ENCODE measurements at regions not wholly inside any gene's neighbourhood (a gene's known extent, or its start where the extent isn't known, plus 50 kb on each side); places are given as distances from the start of the nearest gene placed in this dataset.

DNA sequence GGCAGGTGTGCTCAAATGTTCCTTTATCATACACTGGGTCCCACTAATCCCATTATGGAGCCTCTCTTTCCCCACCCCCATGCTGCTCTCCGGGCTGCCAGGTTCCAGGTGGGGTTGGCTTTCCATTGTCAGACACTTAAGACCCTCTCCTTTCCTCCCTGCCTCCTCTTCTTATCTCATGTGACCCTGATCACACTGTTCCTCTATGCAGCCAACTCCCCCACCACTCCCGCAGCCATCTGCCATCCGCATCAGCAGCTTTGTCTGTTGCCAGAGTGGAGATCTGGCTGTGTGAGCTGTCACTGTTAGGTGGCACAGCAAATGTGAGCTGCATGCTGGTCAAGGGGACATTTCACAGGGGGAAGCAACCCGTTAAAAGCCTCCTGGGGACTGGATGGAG is 391.4 kb downstream of the TNS3 start:
- TF ChIP-seq, protein P1, sequence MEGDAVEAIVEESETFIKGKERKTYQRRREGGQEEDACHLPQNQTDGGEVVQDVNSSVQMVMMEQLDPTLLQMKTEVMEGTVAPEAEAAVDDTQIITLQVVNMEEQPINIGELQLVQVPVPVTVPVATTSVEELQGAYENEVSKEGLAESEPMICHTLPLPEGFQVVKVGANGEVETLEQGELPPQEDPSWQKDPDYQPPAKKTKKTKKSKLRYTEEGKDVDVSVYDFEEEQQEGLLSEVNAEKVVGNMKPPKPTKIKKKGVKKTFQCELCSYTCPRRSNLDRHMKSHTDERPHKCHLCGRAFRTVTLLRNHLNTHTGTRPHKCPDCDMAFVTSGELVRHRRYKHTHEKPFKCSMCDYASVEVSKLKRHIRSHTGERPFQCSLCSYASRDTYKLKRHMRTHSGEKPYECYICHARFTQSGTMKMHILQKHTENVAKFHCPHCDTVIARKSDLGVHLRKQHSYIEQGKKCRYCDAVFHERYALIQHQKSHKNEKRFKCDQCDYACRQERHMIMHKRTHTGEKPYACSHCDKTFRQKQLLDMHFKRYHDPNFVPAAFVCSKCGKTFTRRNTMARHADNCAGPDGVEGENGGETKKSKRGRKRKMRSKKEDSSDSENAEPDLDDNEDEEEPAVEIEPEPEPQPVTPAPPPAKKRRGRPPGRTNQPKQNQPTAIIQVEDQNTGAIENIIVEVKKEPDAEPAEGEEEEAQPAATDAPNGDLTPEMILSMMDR (IDR thresholded peaks at IDR 0.05) = no peak

DNA sequence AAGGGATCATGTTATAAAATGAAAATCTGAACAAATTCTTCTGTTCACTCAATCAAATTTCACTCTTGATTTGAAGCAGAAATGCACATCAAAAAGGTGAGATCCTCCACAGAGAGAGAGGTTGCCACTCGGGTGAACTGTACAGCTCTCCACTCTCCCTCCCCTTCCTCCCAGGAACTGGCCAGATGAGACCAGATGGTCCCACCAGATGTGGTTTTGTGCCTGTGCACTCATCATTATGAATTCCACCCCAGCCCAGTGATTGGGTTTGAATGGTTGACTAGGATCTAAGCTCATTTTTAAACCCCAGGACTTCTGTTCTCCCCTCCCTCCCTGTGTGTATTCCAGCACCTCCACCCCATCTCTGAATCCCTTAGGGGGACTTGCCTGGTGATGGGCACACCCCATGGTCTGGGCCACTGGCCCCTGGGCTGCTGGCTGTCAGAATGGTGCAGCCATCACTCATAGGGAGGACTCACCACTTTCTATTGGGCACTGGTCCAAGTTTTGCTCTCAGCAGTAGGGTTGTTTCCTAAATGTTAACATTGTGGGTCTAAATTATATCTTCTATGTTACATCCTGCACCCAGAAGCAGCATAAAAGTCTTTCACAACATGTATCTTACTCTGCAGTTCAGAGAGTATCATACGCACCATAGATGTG is 393.1 kb downstream of the TNS3 start:
- TF ChIP-seq, protein P1 (IDR thresholded peaks at IDR 0.05) = no peak

DNA sequence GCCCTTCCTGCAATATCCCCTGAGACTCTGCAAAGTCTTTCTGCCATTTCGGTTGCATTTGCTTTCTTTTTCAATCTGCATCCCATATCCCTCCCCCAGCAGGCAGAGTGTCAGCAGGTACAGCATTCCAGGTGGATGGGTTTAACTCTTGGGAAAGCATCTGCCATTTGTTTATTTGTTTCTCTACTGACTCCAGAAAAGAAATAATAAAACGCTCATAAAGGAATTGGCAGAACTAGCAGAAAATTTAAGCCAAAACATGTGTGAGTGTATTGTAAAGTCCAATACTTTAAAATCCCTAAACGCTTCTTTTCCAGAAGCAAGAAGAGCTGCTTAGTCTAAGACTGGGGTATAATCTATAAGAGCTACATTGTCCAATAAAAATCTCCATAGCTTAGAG is 393.8 kb downstream of the TNS3 start:
- TF ChIP-seq, protein P1 (IDR thresholded peaks at IDR 0.05) = no peak

DNA sequence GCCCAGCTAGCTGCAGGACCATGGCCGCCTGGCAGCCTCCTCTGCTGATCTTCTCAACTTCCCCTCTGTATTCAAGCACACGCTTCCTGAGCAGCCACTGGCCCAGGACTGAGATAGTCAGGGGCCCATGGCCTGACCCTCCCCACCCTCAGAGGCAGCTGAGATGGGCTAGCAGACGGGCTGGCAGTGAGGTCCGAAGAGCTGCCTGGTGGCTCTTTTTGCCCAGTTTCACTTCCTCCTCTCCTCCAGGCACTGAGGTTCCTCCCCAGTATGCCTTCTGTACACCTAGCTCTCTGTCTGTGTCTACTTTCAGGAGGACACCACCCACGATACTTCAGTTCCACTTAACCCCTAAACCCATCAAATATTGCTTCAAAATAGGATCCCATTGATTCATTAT is 395.6 kb downstream of the TNS3 start:
- TF ChIP-seq, protein P1 (IDR thresholded peaks at IDR 0.05) = no peak

DNA sequence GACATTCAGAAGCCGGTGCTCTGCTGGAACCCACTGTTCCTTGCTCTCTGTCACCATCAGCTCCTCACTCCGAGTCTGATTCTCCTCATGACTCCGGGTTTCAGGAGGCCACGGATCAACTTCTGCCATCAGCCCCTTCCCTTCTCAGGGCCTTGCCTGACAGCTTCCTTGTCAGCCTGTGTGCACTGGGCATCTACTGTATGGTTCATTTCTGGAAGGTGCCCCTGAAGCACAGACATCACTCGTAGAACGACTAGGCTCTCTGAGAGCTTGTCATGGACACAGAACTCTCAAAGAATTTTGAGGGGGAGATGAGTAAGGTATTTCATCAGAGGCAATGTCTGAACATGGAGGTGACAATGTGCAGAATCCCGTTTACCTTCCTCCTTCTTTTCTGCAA is 396.1 kb downstream of the TNS3 start:
- TF ChIP-seq, protein P1 (IDR thresholded peaks at IDR 0.05) = no peak

DNA sequence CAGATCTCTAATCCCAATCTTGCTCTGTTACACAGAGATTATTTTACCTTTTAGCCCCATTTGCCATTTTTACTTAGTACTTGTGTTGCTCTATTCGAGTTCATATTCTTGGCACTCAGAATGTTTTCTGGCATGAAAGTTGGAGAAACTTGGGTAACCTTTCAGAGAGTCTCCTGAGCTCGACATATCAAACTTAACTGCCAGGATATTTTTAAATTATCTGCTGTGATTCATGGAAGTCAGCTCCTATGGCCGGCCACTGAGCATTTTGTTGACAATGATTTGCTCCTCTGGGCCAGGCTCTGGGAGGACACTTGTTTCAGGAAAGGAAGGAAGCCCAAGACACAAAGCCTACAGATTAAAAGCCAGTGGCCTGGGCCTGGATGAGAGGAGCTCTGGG is 396.7 kb downstream of the TNS3 start:
- TF ChIP-seq, protein P1 (IDR thresholded peaks at IDR 0.05) = no peak

DNA sequence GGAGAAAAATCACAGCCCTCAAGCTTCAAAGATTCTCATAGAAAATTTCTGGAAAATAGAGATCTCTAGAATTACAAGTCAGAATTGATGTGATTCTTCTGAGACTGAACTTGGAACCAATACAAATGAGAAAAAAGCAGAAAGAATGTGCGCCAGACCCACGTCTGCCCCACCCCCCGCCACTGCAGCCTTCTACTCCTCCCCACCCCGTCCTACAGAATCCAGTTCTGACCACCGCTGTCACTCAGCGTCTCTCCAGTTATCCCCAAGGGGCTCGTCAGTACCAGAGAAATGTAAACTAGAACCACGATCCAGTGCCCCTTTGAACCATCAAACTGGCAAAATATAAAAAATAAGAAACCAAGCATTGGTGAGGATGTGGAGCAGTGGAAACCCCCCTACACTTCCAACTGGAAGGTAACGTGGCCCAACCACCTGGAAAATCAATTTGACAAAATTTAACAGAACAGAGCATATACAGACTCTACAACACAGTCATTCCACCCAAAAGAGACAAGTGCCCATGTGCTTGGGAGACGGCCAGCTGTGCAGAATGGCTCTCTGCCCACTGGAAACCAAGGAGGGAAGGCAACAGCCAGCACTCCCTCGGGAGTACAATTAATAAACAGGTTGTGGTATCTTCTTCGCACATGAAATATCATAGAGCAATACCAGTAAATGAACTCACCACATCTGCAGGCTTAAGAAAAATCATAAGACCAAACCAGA is 397.9 kb downstream of the TNS3 start:
- TF ChIP-seq, protein P1 (IDR thresholded peaks at IDR 0.05) = no peak

Measured in LNCAP (cell line).